ENCODE measurements at regions not wholly inside any gene's neighbourhood (a gene's known extent, or its start where the extent isn't known, plus 50 kb on each side); places are given as distances from the start of the nearest gene placed in this dataset.
"Not testable (repeated sequence)": the region's sequence is repeated elsewhere in the genome, so short reads cannot be mapped to it uniquely, and the experiment has no call there.

GRCh38 chr5:82421119-82421518 lies 143.0 kb upstream of the RPS23 start:
- RAD21 ChIA-PET (ENCODE audit: unreplicated experiment), result no interaction called here

GRCh38 chr5:82420524-82420923 lies 142.4 kb upstream of the RPS23 start:
- H2AFZ ChIP-seq (ENCODE audit: control insufficient read depth, low read depth, low read length); H3K9me3 ChIP-seq (replicated peaks; ENCODE audit: control insufficient read depth, insufficient read depth, low read length); H3K4me2 ChIP-seq (ENCODE audit: control insufficient read depth, insufficient read depth); H3K4me3 ChIP-seq; H3K9ac ChIP-seq (ENCODE audit: control insufficient read depth, insufficient read depth, low read length); intact Hi-C loops (cut with micrococcal nuclease; ENCODE audit: unreplicated experiment); H3K4me1 ChIP-seq (ENCODE audit: control insufficient read depth, insufficient read depth, low read length); H3K27ac ChIP-seq (ENCODE audit: control insufficient read depth, insufficient read depth); SMC1A ChIA-PET (ENCODE audit: uncharacterized antibody, unreplicated experiment); FAIRE-seq; ATAC-seq; H3K27me3 ChIP-seq (replicated peaks in 1 of 2; ENCODE audit: control insufficient read depth in 2 of 2, insufficient read depth in 2 of 2, low read length in 1 of 2); in situ Hi-C loops (cut with MboI); BruUV-seq (replicated peaks); H4K20me1 ChIP-seq (ENCODE audit: control insufficient read depth, insufficient read depth); DNase-seq (ENCODE audit: low read depth, low spot score); POLR2A ChIA-PET; RAD21 ChIA-PET (ENCODE audit: unreplicated experiment); H3K36me3 ChIP-seq (ENCODE audit: control insufficient read depth in 2 of 2, insufficient read depth in 2 of 2, low read length in 1 of 2); H3K79me2 ChIP-seq (ENCODE audit: control insufficient read depth, insufficient read depth, low read length): not testable (repeated sequence)
- CTCF ChIA-PET, result interaction anchor here (0.6 to 1.0 kb wide), 2 partner anchors 9 to 108 kb away, joined by 3 read pairs; no protein-coding TSS in a partner anchor
- 8% methylated on average over 4 of the region's 4 CpGs for WGBS (ENCODE audit: insufficient coverage, insufficient replicate concordance, low lambda C conversion rate, missing lambda C conversion rate)

More at GRCh38 chr5:82421119-82421518, 143.0 kb upstream of the RPS23 start:
- BruUV-seq (replicated peaks), result no TSS peak
- no peaks in the 10 kb centered on the region for H3K9me3 ChIP-seq (replicated peaks; ENCODE audit: control insufficient read depth, insufficient read depth, low read length)
- intact Hi-C loops (cut with micrococcal nuclease; ENCODE audit: unreplicated experiment), result no loop called here
- no peak for ATAC-seq
- no peak for TF ChIP-seq ZBTB11 (CRISPR knock-in tag; IDR thresholded peaks at IDR 0.05)
- SMC1A ChIA-PET (ENCODE audit: uncharacterized antibody, unreplicated experiment), result no interaction called here
- POLR2A ChIA-PET, result no interaction called here
- no peaks in the 10 kb centered on the region for H3K79me2 ChIP-seq (ENCODE audit: control insufficient read depth, insufficient read depth, low read length)
- H3K27me3 ChIP-seq (replicated peaks in 1 of 2; ENCODE audit: control insufficient read depth in 2 of 2, insufficient read depth in 2 of 2, low read length in 1 of 2), result no peaks in the 10 kb centered on the region
- CTCF ChIA-PET, result interaction anchor here (0.6 to 1.0 kb wide), 2 partner anchors 10 to 108 kb away, joined by 3 read pairs; no protein-coding TSS in a partner anchor
- no peak overlapping the region for H2AFZ ChIP-seq (ENCODE audit: control insufficient read depth, low read depth, low read length)
- H3K27ac ChIP-seq (ENCODE audit: control insufficient read depth, insufficient read depth), result no peak overlapping the region
- no peak overlapping the region for H3K9ac ChIP-seq (ENCODE audit: control insufficient read depth, insufficient read depth, low read length)
- no peaks in the 10 kb centered on the region for H4K20me1 ChIP-seq (ENCODE audit: control insufficient read depth, insufficient read depth)
- in situ Hi-C loops (cut with MboI), result no loop called here
- no peaks in the 10 kb centered on the region for H3K36me3 ChIP-seq (ENCODE audit: control insufficient read depth in 2 of 2, insufficient read depth in 2 of 2, low read length in 1 of 2)
- 70% methylated on average over 3 of the region's 3 CpGs for WGBS (ENCODE audit: insufficient coverage, insufficient replicate concordance, low lambda C conversion rate, missing lambda C conversion rate)
- no peak overlapping the region for H3K4me3 ChIP-seq
- no peak overlapping the region for H3K4me2 ChIP-seq (ENCODE audit: control insufficient read depth, insufficient read depth)
- H3K4me1 ChIP-seq (ENCODE audit: control insufficient read depth, insufficient read depth, low read length), result no peaks in the 10 kb centered on the region
- DNase-seq (ENCODE audit: low read depth, low spot score), result no peak
- FAIRE-seq, result no peak

All from GM12878 (cell line).